Lower leg skin (tissue), 3 donors: ENCODE measurements at regions not wholly inside any gene's neighbourhood (a gene's known extent, or its start where the extent isn't known, plus 50 kb on each side); places are given as distances from the start of the nearest gene placed in this dataset.

ENCODE experiments used
- POLR2A ChIP-seq, 2 donors: fragments of 450-650 bp; IDR thresholded peaks; one replicate each; pipeline ENCODE4 v1.6.1; 2016 to 2017; ENCODE audit warnings: antibody characterized with exemption in 2 of 2, mild to moderate bottlenecking in 1 of 2, moderate library complexity in 1 of 2
- TF ChIP-seq, protein P1 (sequence below), 3 donors: fragments of 450-650 bp; IDR thresholded peaks; one replicate each; pipeline ENCODE4 v1.5.1; 2016; ENCODE audit warnings: antibody characterized with exemption in 3 of 3, mild to moderate bottlenecking in 3 of 3, moderate library complexity in 2 of 3

DNA sequence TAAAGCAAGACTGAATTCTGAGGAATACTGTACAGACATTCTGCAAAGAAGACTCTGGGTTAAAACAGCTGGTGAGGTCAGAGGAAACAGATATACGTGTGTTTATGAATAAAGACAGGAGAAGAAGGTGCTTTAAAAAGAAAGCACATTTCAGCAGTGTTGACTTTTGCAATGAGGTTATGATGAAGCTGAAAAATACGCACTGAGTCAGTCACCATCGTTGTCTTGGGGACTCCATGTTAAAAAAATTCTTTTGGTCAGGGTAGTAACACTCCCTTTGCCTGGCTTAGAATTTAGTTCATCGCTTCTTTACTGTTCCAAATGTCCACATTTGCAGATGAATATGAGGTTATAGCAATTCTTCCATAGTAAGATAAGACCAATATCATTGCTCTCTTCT, 1049.0 kb downstream of the TSN start:
- TF ChIP-seq, protein P1, sequence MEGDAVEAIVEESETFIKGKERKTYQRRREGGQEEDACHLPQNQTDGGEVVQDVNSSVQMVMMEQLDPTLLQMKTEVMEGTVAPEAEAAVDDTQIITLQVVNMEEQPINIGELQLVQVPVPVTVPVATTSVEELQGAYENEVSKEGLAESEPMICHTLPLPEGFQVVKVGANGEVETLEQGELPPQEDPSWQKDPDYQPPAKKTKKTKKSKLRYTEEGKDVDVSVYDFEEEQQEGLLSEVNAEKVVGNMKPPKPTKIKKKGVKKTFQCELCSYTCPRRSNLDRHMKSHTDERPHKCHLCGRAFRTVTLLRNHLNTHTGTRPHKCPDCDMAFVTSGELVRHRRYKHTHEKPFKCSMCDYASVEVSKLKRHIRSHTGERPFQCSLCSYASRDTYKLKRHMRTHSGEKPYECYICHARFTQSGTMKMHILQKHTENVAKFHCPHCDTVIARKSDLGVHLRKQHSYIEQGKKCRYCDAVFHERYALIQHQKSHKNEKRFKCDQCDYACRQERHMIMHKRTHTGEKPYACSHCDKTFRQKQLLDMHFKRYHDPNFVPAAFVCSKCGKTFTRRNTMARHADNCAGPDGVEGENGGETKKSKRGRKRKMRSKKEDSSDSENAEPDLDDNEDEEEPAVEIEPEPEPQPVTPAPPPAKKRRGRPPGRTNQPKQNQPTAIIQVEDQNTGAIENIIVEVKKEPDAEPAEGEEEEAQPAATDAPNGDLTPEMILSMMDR (IDR thresholded peaks at IDR 0.05) = no peak
- no peak for TF ChIP-seq POLR2A (IDR thresholded peaks at IDR 0.05)
